ENCODE measurements at regions not wholly inside any gene's neighbourhood (a gene's known extent, or its start where the extent isn't known, plus 50 kb on each side); places are given as distances from the start of the nearest gene placed in this dataset.

DNA sequence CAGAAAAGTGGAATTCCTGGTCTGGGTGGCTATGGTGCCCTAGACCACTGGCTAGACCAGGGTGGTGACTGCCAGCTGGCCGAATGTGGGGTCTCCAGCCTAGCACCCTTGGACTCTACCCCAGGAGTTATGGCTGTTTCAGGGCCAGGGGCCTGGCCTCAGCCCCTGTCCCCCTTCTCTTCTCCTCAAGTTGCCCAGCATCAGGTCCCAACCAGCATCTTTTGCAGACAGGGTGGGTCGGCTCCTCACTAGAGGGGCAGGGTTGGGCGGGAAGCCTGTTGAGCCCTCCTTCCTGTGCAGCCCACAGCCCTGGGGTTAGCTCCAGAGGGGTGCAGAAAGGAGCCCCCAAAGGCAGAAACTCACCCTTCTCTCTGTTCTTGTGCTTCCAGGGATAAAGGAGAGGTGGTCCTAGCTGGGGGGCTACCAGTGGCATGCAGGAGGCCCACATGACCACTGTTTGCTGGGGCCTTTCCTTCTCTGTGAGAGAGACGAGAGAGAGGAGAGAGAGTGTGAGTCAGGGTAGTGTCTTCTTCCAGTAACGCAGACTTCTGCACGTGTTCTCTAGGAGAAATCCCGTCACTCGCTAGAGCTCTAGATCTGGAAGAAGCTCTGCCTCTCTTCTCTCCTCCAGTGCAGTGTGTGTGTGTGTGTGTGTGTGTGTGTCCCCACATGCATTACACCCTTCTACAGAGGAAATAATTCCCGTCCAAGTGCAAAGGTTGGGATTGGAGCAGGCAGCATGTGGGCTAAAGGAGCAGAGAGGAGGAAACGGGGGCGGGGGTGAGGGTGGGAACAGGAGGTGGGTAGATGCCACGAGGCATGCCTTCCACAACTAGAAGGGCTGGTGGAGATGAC lies 209.4 kb downstream of the SEC14L1 start:
- peak overlapping the region; percentile 22 for H3K27ac Mint-ChIP-seq
- H3K4me3 Mint-ChIP-seq: no peak overlapping the region
- no peaks in the 10 kb centered on the region for H3K27me3 Mint-ChIP-seq
- peaks cover 24% of the 10 kb centered on the region for H3K4me1 Mint-ChIP-seq (ENCODE audit: low read depth)
- H3K9me3 Mint-ChIP-seq (ENCODE audit: low read depth): no peaks in the 10 kb centered on the region
- H3K36me3 Mint-ChIP-seq: no peaks in the 10 kb centered on the region

DNA sequence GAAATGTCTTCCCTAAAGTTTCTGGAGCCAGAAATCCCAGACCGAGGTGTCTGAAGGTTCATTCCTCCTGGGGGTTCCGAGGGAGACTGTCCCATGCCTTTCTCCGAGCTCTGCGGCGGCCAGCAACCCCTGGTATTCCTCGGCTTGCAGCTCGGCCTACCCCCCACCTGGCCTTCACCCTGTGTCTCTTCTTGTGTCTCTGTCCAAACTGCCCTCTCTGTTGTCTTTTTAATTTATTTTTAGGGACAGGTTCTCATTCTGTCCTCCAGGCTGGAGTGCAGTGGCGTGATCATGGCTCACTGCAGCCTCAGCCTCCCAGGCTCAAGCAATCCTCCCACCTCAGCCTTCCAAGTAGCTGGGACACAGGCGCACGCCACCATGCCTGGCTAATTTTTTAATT lies 211.7 kb downstream of the SEC14L1 start:
- no peaks in the 10 kb centered on the region for H3K9me3 Mint-ChIP-seq (ENCODE audit: low read depth)
- peaks cover 28% of the 10 kb centered on the region for H3K4me1 Mint-ChIP-seq (ENCODE audit: low read depth)
- no peaks in the 10 kb centered on the region for H3K36me3 Mint-ChIP-seq
- no peak overlapping the region for H3K4me3 Mint-ChIP-seq
- H3K27ac Mint-ChIP-seq: peak overlapping the region; percentile 16
- no peaks in the 10 kb centered on the region for H3K27me3 Mint-ChIP-seq

DNA sequence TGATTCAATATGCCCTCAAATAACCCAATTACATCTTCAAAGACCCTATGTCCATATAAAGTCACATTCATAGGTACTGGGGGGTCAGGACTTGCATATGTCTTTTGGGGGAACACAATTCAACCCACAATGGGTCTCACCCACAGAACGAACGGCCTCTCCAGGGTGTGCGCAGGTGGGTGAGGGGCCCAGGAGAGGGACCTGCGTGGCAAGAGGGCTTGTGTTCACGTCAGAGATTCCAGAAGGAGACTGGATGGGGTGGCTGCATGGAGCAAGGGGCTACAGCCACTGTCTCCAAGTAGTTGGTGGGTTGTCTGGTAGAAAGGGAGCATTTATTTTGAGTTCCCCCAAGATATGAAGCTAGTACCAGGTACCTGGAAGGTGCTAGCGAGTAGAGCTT lies 212.2 kb downstream of the SEC14L1 start:
- no peak overlapping the region for H3K27ac Mint-ChIP-seq
- no peaks in the 10 kb centered on the region for H3K27me3 Mint-ChIP-seq
- no peak overlapping the region for H3K4me3 Mint-ChIP-seq
- no peaks in the 10 kb centered on the region for H3K9me3 Mint-ChIP-seq (ENCODE audit: low read depth)
- H3K4me1 Mint-ChIP-seq (ENCODE audit: low read depth): peaks cover 31% of the 10 kb centered on the region
- no peaks in the 10 kb centered on the region for H3K36me3 Mint-ChIP-seq

DNA sequence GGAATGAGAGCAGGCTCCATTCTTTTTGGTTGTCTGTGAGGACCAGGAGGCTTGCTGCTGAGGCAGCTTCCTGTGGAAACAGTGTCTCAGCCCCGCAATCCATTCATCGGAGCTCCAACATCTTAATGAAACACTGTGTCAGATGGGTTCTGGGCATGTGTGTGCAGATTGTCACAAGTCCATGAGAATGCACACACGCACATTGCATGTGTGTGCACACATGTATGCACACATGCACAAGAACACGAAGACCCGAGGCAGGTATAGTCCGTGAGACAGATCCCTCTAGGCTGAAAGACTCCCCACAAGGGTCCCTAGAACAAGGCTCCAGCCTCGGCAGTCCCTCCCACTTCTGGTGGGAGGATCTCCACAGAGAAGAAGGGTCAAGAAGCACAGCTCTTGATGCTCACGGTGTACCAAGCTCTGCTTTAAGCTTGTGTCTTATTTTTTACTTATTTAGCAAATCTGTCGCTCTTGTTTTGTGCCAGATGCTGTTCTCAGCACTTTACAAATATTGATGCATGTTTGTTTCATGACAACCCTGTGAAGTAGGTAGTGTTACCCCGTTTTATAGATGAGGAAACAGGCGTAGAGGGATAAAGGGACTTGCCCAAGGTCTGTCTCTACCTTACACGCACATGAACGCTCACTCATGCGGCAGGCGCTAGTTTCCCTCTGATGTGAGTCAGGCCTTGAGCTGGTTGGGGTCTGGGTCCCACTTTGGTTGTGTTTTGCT lies 213.1 kb downstream of the SEC14L1 start:
- Mint-ChIP-seq H3K4me1 (ENCODE audit: low read depth) (peaks cover 31% of the 10 kb centered on the region), H3K27me3 (no peaks in the 10 kb centered on the region), H3K36me3 (no peaks in the 10 kb centered on the region), H3K4me3 (no peak overlapping the region), H3K27ac (no peak overlapping the region), H3K9me3 (ENCODE audit: low read depth) (no peaks in the 10 kb centered on the region)

DNA sequence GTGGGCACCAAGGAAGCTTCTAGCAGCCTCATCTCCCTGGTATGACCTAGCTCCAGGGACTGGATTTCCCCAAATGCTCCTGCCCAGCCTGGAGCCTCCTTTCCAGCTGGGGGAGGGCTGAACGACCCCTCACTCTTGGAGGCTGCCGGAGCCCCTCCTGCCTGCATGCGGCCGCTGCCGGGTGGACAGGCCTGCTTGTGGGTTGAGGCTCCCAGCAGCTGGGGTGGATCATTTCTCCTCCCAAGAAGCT lies 213.6 kb downstream of the SEC14L1 start:
- Mint-ChIP-seq H3K4me1 (ENCODE audit: low read depth) (peaks cover 33% of the 10 kb centered on the region), H3K36me3 (no peaks in the 10 kb centered on the region), H3K27me3 (no peaks in the 10 kb centered on the region), H3K9me3 (ENCODE audit: low read depth) (no peaks in the 10 kb centered on the region), H3K27ac (no peak overlapping the region), H3K4me3 (no peak overlapping the region)

DNA sequence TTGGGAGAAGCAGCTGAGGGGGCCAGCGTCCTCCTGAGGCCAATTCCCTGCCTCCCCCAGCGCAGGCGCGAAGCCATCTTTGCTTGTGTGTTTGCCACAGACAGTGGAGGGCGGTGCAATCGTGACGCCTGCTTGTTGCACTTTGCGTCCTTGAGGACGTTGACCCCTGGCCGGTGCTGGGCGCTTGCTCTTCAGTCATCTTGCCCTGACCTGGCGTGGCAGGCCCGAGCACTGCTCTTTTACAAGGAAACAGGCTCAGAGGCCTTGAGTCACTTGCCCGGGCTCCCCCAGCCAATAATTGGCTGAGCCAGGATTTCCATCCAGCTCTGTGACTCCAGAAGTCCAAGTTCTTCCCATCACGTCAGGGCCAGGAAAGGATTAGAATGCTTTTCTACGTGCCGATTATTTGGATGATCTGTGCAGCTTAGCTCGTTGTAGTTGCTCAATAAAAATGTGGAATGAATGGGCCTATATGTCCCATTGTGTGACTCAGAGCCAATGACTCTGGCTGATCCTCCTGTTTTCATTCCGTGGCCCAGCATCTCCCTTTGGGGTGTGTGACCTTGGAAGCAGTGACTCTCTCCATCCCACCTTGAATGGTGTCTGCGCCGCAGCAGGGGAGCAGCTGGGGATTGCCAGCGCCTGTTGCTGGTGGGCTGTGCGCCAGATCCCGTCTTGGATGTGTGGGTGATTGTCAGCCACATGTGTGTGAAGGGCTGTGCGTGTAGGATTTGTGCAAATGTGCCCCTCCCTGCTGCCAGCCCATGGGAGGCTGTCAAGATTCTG lies 214.1 kb downstream of the SEC14L1 start:
- H3K36me3 Mint-ChIP-seq: no peaks in the 10 kb centered on the region
- no peak overlapping the region for H3K4me3 Mint-ChIP-seq
- H3K27me3 Mint-ChIP-seq: no peaks in the 10 kb centered on the region
- no peaks in the 10 kb centered on the region for H3K9me3 Mint-ChIP-seq (ENCODE audit: low read depth)
- peaks cover 33% of the 10 kb centered on the region for H3K4me1 Mint-ChIP-seq (ENCODE audit: low read depth)
- peak overlapping the region; percentile 46 for H3K27ac Mint-ChIP-seq

DNA sequence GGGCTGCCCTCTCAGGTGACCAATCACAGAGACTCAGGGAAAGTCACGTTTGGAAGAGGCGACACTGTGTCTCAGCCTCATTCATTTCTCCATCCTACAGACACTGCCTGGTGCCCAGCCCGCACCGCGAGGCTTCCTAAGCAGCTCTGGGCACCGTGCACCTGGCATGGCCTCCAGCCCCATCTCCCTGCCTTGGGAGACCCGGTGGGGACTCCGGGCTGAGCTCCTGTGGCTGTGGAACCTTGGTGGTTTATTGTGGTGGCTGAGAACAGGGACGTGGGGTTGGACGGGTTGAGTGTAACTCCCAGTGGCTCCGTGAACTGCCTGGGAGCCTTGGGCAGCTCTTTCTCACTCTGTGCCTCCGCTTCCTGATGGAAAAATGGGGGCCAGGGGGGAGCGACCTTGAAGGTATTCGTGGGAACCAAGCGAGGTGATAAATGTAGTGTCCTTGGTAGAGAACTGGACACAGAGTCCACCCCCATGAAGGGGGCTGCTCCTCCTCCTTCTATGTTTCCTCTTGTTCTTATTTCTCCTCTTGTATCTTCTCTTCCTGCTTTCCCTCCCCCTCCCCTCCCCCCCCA lies 215.4 kb downstream of the SEC14L1 start:
- no peak overlapping the region for H3K4me3 Mint-ChIP-seq
- no peaks in the 10 kb centered on the region for H3K9me3 Mint-ChIP-seq (ENCODE audit: low read depth)
- H3K27me3 Mint-ChIP-seq: no peaks in the 10 kb centered on the region
- H3K4me1 Mint-ChIP-seq (ENCODE audit: low read depth): peaks cover 25% of the 10 kb centered on the region
- H3K36me3 Mint-ChIP-seq: no peaks in the 10 kb centered on the region
- no peak overlapping the region for H3K27ac Mint-ChIP-seq

DNA sequence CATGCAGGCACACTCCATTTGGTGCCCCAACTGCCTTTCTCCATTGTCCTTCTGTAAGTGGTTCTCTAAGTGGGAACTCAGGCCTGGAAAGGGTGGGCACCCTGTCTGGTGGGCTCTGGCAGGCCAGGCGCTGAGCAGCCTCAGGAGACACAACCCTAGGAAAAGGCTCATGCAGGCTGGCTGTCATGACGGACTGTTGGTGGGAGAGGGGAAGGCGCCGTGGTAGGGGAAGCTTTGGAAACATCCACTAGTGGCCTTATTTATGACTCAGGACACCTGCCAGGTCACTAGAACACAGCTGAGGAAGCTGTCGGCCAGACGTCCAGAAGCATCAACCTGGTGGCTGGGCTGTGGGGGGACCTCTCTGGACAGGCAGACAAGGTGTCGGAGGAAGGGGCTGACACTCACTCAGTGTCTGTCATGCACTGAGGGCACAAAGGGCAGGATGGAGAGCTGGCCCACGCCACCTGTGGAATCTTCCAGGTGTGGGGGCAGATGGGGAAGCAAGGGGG lies 216.0 kb downstream of the SEC14L1 start:
- Mint-ChIP-seq H3K4me1 (ENCODE audit: low read depth) (peaks cover 19% of the 10 kb centered on the region), H3K9me3 (ENCODE audit: low read depth) (no peaks in the 10 kb centered on the region), H3K27me3 (no peaks in the 10 kb centered on the region), H3K27ac (peak overlapping the region; percentile 34), H3K4me3 (no peak overlapping the region), H3K36me3 (no peaks in the 10 kb centered on the region)

DNA sequence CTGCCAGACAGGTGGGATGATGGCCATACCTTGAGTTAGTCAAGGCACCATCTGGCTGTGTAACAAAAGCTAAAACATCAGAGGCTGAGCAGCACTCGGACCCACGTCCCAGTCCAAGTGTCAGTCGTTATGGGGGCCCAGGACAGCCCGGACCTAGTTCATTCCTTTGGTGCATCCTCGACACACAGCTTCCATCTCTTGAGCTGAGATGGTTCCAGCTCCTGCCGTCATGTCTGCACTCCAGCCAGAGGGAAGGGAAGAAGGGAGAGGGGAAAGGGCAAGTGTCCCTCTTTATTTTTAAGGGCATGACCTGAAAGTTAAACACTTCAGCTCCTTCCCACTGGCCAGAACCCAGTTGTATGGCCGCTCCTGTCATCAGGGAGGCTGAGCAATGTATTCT lies 218.0 kb downstream of the SEC14L1 start:
- Mint-ChIP-seq H3K27ac (no peak overlapping the region), H3K36me3 (no peaks in the 10 kb centered on the region)

DNA sequence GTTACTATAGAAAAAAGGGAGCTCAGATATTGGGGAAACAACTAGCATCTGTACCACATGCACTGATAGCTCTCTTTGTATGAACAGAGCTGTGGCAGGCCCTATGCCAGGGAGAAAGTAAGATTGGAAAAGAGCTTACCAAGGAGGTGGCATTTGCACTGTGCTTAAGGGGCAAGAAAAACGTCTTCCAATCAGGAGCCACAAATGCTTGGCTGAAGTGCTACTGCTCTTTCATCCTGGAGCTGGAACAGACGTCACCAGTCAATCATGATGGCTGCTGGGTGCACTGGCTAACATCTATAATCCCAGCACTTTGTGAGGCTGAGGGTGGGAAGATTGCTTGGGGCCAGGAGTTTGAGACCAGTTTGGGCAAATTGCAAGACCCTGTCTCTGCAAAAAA lies 218.5 kb downstream of the SEC14L1 start:
- Mint-ChIP-seq H3K27me3 (no peaks in the 10 kb centered on the region), H3K9me3 (ENCODE audit: low read depth) (no peaks in the 10 kb centered on the region), H3K4me1 (ENCODE audit: low read depth) (peaks cover 27% of the 10 kb centered on the region), H3K4me3 (no peak overlapping the region), H3K27ac (no peak overlapping the region), H3K36me3 (no peaks in the 10 kb centered on the region)

More for the DNA sequence above, 218.0 kb downstream of the SEC14L1 start:
- no peaks in the 10 kb centered on the region for H3K27me3 Mint-ChIP-seq
- no peak overlapping the region for H3K4me3 Mint-ChIP-seq
- peaks cover 25% of the 10 kb centered on the region for H3K4me1 Mint-ChIP-seq (ENCODE audit: low read depth)
- H3K9me3 Mint-ChIP-seq (ENCODE audit: low read depth): no peaks in the 10 kb centered on the region

DNA sequence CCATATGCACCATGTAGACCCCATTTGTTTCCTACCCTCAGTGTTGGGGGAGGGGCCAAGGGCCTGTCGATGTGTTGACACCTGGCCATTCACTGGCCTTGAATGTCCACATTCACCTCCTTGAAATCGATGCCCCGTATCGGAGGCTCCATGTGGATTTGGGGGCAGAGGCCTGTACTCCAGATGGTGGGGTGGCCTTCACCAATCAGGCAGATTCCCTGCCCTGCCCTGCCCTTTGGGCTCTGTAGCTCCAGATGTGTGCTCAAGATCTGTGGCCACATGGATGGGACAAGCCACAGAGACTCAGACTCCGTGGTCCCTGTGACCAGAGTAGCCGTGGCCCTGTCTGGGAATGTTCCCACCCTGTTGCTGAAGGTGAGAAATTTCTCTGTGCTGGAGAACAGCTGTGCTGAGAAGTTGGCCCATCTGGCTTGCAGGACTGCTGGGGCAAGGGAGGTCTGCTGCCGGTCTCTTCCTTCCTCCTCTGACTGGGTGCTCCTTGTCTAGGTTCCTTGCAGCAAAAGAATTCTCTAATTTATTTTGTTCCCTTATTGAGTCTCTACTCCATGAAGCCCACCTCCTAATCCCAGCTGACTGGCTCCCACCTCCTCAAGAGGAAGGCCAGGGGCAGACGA lies 221.3 kb downstream of the SEC14L1 start:
- Mint-ChIP-seq H3K27me3 (no peaks in the 10 kb centered on the region), H3K4me3 (no peak overlapping the region), H3K27ac (peak overlapping the region; percentile 50), H3K36me3 (no peaks in the 10 kb centered on the region), H3K4me1 (ENCODE audit: low read depth) (peaks cover 51% of the 10 kb centered on the region), H3K9me3 (ENCODE audit: low read depth) (no peaks in the 10 kb centered on the region)

DNA sequence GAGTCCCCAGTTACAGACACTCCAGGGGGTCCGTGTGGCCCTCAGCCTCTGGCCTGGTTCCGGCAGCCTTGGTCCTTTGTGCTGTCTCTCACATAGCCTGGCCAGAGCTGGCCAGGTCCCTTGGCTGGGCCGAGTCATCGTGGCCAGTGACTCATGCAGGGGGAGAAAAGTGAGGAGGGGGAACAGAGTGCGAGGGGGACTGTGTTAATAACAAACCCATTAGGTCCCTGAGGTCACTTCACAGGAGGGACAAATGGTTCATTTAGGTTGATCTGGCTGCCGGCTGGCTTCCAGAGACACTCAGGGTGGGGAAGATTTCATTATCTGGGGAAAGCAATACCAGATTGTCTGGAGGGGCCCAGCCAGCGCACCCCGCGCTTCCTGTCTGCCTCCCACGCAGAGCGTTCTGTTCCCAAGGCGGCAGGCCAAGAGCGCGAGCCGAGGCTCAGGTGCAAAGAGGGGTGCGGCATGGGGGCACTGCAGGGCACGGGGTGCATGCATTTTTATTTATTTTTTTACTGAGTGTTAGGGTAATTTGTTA lies 223.1 kb downstream of the SEC14L1 start:
- no peaks in the 10 kb centered on the region for H3K27me3 Mint-ChIP-seq
- peaks cover 53% of the 10 kb centered on the region for H3K4me1 Mint-ChIP-seq (ENCODE audit: low read depth)
- peak overlapping the region; percentile 61 for H3K27ac Mint-ChIP-seq
- peak overlapping the region; percentile 77 for H3K4me3 Mint-ChIP-seq
- no peaks in the 10 kb centered on the region for H3K36me3 Mint-ChIP-seq
- no peaks in the 10 kb centered on the region for H3K9me3 Mint-ChIP-seq (ENCODE audit: low read depth)

DNA sequence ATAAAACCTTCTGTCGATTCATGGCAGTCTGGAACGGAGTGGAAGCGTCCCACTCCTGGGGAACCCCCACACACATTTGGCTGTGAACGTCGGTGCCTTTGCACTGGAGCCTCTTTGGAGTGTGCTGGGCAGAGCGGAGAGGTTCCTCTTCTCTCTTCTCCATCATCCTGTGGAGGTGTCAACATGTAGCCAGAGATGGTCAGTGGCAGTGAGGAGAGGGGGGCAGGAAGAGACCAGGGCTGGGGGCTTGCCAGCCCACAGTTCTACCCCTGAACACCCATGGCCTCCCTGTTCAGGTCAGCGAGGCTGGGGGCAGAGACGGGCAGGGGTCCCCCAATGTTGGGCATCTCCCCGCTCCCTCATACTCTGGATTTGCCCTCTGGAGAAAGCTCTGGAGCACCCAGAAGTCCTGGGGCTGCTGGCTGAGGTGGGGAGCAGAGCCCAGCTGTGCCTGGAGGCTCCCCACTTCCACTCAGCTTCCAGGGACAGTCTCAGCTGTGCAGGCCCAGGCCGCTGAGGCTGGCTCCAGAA lies 223.7 kb downstream of the SEC14L1 start:
- H3K4me3 Mint-ChIP-seq: peak overlapping the region; percentile 77
- H3K4me1 Mint-ChIP-seq (ENCODE audit: low read depth): peaks cover 50% of the 10 kb centered on the region
- no peaks in the 10 kb centered on the region for H3K36me3 Mint-ChIP-seq
- H3K27me3 Mint-ChIP-seq: no peaks in the 10 kb centered on the region
- peak overlapping the region; percentile 61 for H3K27ac Mint-ChIP-seq
- no peaks in the 10 kb centered on the region for H3K9me3 Mint-ChIP-seq (ENCODE audit: low read depth)
